Cerebellar nuclear complex (tissue), 1 donor: ENCODE measurements at regions not wholly inside any gene's neighbourhood (a gene's known extent, or its start where the extent isn't known, plus 50 kb on each side); places are given as distances from the start of the nearest gene placed in this dataset.

Experiments used
- DNase-seq, 2 experiments: peaks; one replicate each; lab custom pipeline; 2025; lab: John Stamatoyannopoulos, UW

DNA sequence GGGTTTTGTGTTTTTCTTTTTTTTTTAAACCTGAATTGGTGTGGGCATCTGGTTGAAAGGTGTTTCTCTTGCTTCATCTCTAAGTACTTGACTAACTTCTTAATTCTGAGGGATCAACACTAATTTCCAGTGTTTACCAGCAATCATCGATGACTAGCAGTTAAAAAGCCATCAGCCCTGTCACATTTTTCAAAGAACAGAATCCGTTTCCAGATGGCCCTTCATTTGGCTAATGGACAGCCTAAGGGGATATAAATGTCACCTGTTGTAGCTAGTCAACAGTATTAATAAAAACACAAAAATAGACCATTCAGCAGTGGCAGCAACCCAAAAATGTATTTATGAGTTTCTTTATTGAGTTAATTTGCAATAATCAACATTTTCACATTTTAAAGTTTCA lies 1076.5 kb downstream of the MAT2B start:
- no peak for DNase-seq

DNA sequence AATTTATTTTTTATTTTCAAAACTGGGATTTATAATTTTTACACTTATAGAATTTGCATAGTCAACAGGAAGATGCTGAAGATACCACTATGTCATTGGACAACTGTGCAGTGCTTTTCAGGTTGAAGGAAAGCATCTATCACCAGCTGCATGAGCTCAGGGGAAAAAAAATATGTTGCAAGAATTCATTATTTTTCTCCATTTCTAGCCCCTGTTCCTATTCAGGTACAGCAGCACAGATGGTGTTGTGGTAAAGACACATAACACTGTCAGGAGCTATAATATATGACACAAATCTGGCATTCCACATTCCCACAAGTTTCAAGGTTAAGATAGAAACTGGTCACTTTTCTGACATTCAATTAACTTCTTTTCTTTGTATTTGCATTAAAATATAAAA lies 1088.6 kb downstream of the MAT2B start:
- no peak for DNase-seq

DNA sequence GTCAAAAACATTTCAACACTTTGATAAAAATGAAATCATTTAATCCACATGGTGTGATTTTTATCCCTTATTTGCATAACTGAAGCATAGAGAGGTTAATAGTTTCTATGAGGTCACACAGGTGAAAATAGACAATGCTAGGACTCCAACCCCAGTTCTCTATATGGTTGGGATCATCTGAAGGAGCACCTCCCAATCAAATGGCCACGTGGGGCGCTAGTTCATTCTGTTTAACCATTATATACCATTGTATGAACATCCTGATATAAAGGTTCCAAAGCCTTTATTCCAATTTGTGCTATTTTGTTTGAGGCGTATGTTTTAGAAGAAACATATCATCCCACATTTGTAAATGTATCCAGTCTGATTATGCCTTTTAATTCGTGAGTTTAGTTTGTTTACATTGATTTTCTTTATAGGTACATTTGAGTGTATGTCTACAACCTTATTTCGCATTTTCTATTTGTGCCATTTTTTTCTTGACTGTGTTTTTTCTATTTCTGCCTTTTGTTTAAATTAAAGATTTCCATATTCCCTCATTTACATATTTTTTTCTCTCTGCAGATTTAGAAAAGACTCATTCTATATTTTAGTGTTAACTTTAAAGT lies 1092.0 kb downstream of the MAT2B start:
- no peak for DNase-seq

DNA sequence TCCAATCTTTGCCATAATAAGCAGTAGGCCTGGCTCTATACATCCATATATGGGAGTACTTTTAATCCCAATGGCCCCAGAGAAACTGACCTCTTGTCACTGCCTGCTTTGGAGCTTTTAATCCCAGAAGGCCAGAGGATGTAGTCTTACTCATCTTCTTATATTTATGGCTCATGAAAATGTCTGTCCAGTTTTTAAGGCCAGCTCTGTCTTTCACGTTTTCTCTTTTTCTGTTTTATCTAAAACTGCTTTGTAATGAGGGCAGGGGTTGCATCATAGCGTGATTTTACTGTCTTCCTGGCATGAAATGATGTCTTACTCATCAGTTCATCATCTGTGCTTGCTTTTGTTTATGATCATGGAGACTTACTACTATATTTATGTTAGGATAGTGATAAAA lies 1094.9 kb downstream of the MAT2B start:
- DNase-seq: no peak

DNA sequence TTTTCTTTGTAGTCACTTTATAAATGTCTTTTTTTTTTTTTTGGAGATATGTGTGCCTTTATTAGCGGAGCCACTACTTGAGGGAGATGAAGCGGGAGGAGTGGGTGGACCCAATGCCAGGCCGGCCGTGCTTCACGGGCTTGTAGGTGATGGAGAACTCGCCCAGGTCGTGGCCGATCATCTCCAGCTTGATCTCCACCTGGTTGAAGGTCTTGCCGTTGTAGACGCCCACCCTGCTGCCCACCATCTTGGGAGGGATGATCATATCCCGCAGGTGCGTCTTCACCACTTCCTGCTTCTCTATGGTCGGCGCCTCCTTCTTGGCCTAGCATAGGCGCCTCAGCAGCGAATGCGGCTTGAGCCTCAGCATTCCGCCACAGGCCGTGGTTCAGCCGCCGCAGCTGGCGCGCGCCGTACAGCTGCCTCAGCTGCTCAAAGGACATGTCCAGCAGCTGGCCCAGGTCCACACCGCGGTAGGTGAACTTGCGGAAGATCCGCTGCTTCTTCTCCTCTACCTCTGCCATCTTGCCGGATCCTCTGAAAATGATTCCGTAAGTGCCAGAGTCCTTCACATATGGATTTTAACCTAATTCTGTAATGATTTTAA lies 1095.6 kb downstream of the MAT2B start:
- no peak for DNase-seq

DNA sequence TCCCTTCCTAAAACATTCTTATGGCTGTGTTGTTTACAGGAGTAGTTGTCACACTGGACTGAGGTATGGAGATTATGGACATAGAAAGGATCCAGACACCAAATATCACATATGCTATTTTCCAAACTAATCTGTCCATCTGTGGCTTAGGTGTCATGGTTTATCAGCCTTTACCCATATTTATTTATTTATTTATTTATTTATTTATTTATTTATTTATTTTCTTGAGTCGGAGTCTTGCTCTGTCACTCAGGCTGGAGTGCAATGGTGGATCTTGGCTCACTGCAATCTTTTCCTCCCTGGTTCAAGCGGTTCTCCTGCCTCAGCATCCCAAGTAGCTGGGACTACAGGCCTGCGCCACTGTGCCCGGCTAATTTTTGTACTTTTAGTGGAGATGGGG lies 1103.1 kb downstream of the MAT2B start:
- no peak for DNase-seq

DNA sequence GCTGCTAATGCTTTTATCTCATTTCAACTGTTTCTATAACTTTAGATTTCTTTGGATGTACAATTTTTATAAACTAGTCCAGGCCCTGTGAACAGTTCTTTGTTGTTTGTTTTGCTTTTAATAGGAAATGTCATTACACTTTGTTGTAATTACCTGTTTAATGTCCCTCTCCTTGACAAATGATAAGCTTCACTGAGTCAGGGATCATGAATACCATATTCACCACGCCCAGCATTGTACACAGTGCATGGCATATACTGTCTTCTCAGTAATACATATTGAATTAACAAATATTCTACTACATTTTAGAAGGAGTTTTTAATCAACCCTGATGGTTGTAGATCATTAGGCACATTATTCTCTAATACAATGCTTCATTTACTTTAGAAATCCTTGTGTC lies 1105.0 kb downstream of the MAT2B start:
- DNase-seq: no peak

DNA sequence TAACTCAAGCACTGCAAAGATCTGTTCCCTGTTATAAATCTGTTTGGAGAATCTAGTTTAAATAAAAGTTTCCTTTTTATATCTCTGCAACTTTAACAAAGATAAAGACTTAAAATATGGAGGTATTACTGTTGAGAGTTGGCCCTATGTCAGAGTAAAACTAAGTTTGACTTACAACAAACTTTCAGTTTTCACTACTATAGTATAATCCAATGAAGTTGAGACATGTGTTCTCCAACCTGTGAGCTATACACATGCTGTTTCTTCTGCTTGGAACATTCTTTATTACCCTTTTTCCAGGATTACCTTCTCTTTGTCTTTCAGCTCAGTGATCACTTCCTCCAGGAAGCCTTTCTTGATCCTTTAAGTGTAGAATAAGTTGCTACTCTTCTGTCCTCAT lies 1109.3 kb downstream of the MAT2B start:
- no peak for DNase-seq

DNA sequence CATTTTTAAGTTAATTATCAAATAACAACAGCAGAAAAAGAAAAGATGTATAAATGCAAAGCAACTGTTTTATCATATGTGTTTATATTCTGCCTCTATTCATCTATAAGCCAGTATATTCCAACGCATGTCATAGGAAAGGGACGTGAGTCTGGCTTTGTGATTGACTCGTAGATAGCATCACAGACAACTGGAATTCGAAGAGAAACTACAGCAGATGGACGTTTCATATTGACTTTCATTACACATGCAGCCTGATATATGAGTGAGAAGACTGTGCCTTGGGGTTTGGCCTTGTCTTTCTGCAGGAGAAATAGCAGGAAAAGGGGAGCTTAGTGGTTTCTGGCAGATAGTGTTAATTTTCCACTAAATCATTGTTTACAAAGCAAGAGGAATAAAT lies 1111.9 kb downstream of the MAT2B start:
- DNase-seq: no peak

DNA sequence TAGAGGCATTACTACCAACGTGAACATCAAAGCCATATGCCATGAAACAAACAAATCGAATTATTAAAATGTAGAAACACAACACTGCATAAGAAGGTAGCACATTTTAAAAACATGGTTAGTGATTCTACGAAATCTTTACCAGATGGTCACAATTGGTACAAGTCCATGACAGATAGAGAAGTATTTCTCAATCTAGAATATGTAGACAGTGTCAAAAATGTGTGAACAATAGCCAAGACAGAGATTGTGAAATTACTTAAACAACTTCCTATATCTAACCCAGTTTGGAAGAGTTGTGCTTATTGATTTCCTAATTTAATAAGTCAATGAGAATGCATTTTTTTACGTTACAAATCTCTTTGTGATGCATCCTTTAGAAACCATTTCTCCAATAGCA lies 1121.6 kb downstream of the MAT2B start:
- no peak for DNase-seq

DNA sequence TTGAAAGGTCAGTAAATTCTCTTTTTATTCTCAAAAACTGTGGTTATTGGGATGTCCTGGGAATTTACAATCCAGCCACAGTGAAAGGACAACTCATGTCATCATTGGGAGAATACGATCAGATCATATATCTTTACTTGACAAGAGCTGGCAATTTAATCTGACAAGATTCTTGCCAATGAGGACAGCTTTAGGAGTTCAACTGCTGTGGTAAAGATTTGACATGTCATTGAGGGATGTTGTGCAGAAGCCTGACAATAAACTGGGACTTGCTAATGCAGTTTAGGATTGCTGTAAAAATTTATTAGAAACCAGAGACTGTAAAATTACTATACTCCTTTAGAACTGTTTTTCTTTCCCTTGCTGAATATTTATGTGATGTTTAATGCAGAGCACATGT lies 1131.0 kb downstream of the MAT2B start:
- DNase-seq: no peak

DNA sequence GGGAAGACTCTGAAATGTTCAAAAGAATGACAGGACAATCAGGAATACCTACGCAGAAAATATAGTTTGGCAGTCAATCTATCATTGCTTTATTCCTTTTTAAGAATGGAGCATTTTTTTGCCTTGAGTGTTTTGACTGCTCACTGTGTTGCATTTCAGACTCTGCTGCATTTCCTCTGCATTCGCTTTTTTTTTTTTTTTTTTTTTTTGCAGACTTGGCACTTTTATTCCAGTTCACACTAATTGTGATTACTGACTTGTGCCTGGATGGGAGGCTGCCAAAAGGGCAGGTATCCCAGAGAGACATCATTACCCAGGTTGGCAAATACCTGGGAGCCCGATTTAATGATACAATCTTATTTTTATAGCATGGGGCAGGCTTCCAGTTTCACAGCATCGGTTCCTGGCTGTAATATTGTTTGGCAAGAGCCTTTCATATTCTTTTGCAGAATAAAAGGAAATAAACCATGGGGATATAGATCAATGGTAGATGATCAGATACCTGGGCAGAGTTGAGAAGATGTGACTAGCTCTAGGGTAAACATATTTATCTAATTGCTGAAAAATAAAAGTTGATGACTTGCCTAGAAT lies 1132.6 kb downstream of the MAT2B start:
- DNase-seq: no peak

DNA sequence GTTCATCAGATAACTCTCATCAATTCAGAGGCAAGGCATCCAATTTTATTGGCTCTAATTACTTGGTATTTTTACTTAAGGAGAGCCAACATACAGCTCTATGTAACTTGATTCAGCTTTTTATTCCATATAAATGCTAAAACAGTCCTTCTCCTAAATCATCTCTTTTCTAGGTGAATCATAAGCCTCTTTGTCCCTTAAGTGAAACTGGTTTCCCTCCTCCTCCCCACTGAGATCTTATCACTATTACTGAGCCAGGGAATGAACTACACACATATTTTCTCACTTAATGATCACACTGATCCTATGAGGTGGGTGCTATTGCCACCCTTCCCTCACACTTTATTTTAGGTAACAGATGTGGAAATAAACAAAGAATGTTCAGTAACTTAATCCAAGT lies 1143.8 kb downstream of the MAT2B start:
- DNase-seq: no peak

DNA sequence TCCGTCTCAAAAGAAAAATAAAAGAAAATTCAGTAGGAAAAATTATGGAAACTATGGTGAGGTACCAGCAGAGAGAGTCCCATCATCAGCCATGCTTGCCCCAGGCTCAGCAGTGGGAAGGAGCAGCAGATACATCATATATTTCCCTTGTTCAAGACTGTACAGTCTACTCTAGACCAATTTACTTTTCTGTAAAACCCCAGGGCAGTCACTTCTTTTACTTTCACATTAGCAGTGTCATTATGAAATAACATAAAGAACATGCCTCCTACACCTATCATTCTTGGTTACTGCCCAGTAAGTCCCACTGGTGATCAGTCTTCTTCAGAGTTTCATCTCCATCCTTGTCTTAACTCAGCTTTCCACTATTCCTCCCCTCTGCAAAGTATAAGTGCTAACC lies 1145.0 kb downstream of the MAT2B start:
- DNase-seq: no peak

DNA sequence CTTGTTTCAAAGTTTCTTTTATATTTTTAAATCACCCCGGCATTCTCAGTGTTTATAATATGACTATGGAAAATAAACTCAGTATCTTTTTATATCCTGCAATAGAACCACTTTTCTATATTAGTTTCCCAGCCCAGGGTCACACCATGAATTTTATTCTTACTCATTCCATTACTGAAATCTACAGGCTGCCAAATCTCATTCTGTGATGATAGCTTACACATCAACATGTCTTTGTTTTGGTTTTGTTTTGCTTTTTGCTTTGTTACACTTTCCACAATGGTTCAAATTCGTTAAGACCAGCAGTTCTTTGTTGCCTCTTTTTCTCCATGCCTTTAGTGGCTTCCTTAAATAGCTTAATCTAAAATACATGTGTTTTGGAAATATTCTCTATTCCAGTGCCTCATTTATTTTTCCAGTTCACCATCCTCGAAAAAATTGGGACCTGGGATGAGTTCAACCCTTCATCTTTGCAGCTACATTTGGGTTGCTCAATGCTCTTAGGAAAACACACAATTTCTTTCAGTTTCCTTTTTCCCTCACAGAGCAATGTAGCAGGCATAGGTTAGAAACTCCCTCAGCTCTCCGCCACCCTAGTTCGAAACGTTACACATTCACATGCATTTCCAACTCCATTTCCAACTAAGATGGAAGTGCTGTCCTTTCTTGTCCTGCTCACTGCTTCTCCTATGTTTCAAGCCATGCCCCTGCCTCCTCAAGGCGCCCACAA lies 1146.3 kb downstream of the MAT2B start:
- no peak for DNase-seq

DNA sequence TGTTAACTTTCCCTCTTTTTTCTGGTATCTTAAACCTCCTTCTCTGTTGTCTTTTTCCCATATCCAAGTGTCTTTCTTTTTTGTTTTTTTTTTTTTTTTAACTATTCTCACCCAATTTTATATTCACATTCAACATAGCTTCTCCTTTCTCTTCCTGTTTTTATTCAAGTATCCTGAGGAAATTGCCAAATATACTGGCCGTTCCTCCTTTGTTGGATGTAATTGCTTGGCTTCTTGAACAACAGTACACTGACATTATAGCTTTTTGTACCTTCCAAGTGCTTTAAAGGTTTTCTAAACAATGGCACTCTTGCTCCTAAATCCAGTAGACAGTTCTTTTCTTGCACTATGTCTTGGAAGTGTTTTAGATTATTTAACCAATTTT lies 1146.8 kb downstream of the MAT2B start:
- DNase-seq: no peak

DNA sequence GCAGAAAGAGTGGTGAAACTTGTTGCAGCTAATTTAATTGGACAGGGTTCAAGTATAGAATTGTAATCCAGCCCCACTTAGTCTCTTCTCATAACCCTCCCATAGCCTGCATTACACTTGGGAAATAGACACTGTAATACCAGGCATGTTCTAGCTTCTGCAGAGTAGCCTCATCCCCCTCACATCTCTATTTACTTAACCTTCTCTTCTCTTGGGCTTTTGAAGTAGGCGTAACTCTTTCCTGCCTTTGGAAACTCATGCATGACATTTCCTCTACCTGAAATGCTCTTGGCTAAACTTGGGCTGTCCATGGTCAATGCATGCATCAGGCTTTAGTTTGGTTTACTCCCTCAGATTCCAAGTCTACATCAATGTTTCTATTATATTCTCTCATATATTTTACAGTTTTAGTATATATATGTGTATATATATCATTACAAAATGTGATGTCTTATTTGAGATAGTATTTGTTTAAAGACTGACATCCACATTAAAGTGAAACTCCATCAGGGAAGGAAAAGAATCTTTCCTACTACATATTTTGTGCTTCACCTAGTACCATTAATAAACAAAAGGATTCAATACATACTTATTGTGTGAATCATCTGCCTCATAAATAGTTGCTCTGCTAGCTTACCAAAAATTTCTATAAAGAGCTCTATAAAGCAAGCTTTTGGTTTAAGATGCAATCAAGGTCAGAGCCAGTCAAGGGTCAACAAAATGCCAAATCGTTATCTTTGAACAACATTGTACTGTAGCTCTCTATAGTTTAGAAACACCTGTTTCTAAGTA lies 1158.0 kb downstream of the MAT2B start:
- DNase-seq: no peak

DNA sequence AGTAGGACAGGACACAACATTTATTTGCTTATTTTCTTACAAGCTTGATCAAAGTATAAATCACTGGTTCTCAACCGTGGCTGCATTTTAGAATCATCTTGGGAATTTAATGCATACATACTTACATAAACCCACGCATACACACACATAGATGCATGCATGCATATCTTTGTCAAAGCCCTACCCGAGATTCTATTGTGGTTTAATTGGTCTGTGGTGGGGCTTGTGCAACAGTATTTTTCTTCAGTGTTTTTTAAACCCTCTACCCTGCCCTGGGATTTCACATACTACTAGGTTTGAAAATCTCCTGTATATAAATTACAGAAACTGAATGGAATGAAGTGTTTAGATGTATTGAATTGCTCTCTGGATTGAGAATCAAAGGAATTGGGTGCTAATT lies 1166.2 kb downstream of the MAT2B start:
- DNase-seq: no peak

DNA sequence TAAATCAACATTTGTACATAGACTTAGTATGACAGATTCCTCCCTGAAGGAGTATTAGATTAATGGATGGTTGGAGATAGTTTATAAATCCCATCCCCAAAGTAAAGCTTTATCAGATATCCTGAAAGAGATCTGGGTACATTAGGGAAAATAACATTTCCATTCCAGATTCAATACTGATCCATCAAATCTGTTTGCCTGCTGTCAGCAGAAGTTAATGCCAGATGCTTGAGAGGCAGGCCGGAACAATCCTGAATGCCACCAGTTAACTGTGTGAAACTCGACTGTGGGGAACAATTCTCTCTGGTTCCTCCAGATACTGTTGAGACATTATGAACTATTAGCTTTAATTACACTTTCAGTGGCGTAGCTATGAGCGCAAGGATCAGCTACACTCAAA lies 1166.8 kb downstream of the MAT2B start:
- DNase-seq: no peak

DNA sequence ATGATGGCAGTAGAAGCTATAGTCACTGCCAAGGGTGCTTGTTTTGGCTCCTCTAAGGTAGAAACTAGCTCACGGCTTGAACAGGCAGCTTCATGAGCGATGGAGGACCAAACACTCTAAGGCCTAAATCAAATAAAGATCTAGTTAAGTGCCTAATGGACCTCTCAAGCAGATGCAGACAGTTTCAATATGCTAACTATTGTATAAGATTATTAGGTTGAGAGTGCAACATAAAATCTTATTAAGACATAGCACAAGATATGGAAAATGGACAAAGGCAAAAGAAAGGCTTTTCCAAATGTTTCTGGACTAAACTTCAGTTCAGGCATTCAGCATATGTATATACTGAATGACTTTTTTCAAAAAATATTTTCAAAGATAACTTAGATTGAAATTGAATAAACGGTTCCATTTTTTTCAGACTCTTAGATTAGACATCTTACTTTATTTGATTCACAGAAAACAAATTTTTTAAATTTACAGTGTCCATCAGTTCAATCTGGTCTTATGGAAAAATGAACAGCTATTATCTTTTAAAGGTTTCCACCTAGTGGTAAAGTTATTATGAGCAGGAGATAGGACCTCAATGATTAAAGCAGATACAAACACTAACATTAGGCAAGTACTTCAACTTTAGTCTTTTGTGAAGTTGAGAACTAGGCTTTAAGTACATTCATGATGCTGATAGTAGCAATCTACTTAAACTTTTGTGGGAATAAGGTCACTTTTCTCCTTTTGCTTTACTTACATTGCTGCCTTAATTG lies 1167.7 kb downstream of the MAT2B start:
- DNase-seq: no peak

DNA sequence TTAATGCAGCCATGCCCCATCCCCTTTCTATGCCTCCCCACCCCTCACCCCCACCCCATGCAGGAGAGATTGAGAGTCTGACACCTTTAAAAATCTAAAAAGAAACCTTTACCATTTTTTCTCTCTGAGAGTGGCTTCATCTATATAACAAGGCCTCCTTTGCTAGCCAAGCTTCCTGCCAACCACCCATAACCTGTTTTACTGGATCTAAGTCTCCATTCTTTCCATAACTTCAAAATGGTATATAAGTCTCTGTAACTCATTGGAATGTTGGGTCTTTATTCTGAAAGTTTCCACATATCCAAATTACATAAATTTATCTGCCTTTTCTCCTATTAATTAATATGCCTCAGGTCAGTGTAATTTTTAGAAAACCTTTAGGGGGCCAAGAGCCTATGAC lies 1174.0 kb downstream of the MAT2B start:
- DNase-seq: no peak

DNA sequence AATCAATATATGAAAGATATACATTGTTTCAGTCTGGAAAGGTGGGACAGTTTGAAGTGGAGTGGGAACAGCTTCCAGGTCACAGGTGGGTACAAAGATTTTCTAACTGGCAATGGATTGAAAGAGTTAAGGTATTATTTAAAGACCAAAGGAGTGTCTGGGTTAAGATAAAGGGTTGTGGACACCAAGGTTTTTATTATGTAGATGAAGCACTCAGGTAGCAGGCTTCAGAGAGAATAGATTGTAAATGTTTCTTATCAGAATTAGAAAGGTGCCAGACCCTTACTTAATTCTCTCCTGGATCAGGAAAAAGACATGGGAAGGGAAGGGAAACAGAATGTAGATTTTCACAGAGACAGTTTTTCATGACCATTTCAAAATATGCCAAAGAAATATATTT lies 1174.8 kb downstream of the MAT2B start:
- no peak for DNase-seq
